ENCODE measurements at regions not wholly inside any gene's neighbourhood (a gene's known extent, or its start where the extent isn't known, plus 50 kb on each side); places are given as distances from the start of the nearest gene placed in this dataset.

GRCh38 chr20:10861619-10862018, 187.8 kb upstream of the JAG1 start:
- H3K4me1 ChIP-seq (ENCODE audit: control insufficient read depth, insufficient read depth, low read length): no peaks in the 10 kb centered on the region
- WGBS (ENCODE audit: insufficient coverage, insufficient replicate concordance, low lambda C conversion rate, missing lambda C conversion rate): 58% methylated on average over 2 of the region's 2 CpGs
- no peaks in the 10 kb centered on the region for H3K36me3 ChIP-seq (ENCODE audit: control insufficient read depth in 2 of 2, insufficient read depth in 2 of 2, low read length in 1 of 2)
- no peak overlapping the region for H3K9ac ChIP-seq (ENCODE audit: control insufficient read depth, insufficient read depth, low read length)
- no peak for DNase-seq (ENCODE audit: low read depth, low spot score)
- BruUV-seq (replicated peaks): no TSS peak
- in situ Hi-C loops (cut with MboI): no loop called here
- H3K27me3 ChIP-seq (replicated peaks in 1 of 2; ENCODE audit: control insufficient read depth in 2 of 2, insufficient read depth in 2 of 2, low read length in 1 of 2): no peaks in the 10 kb centered on the region; a peak in 1 of 4 replicates
- FAIRE-seq: no peak
- intact Hi-C loops (cut with micrococcal nuclease; ENCODE audit: unreplicated experiment): loop anchor here (10.0 kb wide), 1 partner anchor 413 kb away; no protein-coding TSS in a partner anchor
- TF ChIP-seq MXI1 (IDR thresholded peaks at IDR 0.05; ENCODE audit: low read depth, low read length) (no peak), EZH2 (IDR thresholded peaks at IDR 0.05; ENCODE audit: borderline replicate concordance, control insufficient read depth, low read depth, low read length) (no peak), TCF7 (IDR thresholded peaks at IDR 0.05; ENCODE audit: borderline replicate concordance) (no peak), RAD51 (IDR thresholded peaks at IDR 0.05) (no peak), STAT1 (conservative IDR thresholded peaks at IDR 0.05) (no peak), ETV6 (conservative IDR thresholded peaks at IDR 0.05 in 1 of 2, IDR thresholded peaks at IDR 0.05 in 1 of 2; ENCODE audit: borderline replicate concordance in 1 of 2, low read depth in 1 of 2) (no peak), PBX3 (IDR thresholded peaks at IDR 0.05; ENCODE audit: insufficient replicate concordance, low read depth, low read length) (no peak), EP300 (IDR thresholded peaks at IDR 0.05; ENCODE audit: borderline replicate concordance in 1 of 2, control insufficient read depth in 1 of 2, low read depth in 2 of 2, low read length in 2 of 2) (no peak), ZSCAN29 (IDR thresholded peaks at IDR 0.05) (no peak), YBX1 (IDR thresholded peaks at IDR 0.05) (no peak), ZNF217 (IDR thresholded peaks at IDR 0.05) (no peak), HDAC2 (IDR thresholded peaks at IDR 0.05) (no peak), BMI1 (IDR thresholded peaks at IDR 0.05; ENCODE audit: borderline replicate concordance) (no peak), NFYA (IDR thresholded peaks at IDR 0.05; ENCODE audit: borderline replicate concordance, low read depth, low read length) (no peak), ZNF274 (IDR thresholded peaks at IDR 0.05; ENCODE audit: insufficient read depth, insufficient read length) (no peak), JUND (IDR thresholded peaks at IDR 0.05; ENCODE audit: low read depth, low read length) (no peak), MYC (IDR thresholded peaks at IDR 0.05; ENCODE audit: insufficient read depth, insufficient read length, insufficient replicate concordance, low read length, severe bottlenecking) (no peak), CBFB (IDR thresholded peaks at IDR 0.05; ENCODE audit: low read depth) (no peak), MEF2B (IDR thresholded peaks at IDR 0.05; ENCODE audit: partially characterized antibody, poor library complexity, severe bottlenecking) (no peak), GABPA (IDR thresholded peaks at IDR 0.05; ENCODE audit: low read depth) (no peak)
- H3K4me2 ChIP-seq (ENCODE audit: control insufficient read depth, insufficient read depth): no peak overlapping the region
- ATAC-seq: no peak
- ChIA-PET POLR2A (no interaction called here), CTCF (no interaction called here), SMC1A (ENCODE audit: uncharacterized antibody, unreplicated experiment) (no interaction called here), RAD21 (ENCODE audit: unreplicated experiment) (no interaction called here)
- H2AFZ ChIP-seq (ENCODE audit: control insufficient read depth, low read depth, low read length): no peak overlapping the region
- H3K27ac ChIP-seq (ENCODE audit: control insufficient read depth, insufficient read depth): no peak overlapping the region
- no peaks in the 10 kb centered on the region for H3K9me3 ChIP-seq (replicated peaks; ENCODE audit: control insufficient read depth, insufficient read depth, low read length)
- H3K4me3 ChIP-seq: no peak overlapping the region
- no peaks in the 10 kb centered on the region for H3K79me2 ChIP-seq (ENCODE audit: control insufficient read depth, insufficient read depth, low read length)
- no peaks in the 10 kb centered on the region for H4K20me1 ChIP-seq (ENCODE audit: control insufficient read depth, insufficient read depth)

Data from GM12878 (cell line).